ENCODE measurements at regions not wholly inside any gene's neighbourhood (a gene's known extent, or its start where the extent isn't known, plus 50 kb on each side); places are given as distances from the start of the nearest gene placed in this dataset.
"Not testable (repeated sequence)": the region's sequence is repeated elsewhere in the genome, so short reads cannot be mapped to it uniquely, and the experiment has no call there.

- DNase-seq, result no peak
Observed at GRCh38 chr9:105984714-105985113, 290.4 kb downstream of the TMEM38B start.

DNA sequence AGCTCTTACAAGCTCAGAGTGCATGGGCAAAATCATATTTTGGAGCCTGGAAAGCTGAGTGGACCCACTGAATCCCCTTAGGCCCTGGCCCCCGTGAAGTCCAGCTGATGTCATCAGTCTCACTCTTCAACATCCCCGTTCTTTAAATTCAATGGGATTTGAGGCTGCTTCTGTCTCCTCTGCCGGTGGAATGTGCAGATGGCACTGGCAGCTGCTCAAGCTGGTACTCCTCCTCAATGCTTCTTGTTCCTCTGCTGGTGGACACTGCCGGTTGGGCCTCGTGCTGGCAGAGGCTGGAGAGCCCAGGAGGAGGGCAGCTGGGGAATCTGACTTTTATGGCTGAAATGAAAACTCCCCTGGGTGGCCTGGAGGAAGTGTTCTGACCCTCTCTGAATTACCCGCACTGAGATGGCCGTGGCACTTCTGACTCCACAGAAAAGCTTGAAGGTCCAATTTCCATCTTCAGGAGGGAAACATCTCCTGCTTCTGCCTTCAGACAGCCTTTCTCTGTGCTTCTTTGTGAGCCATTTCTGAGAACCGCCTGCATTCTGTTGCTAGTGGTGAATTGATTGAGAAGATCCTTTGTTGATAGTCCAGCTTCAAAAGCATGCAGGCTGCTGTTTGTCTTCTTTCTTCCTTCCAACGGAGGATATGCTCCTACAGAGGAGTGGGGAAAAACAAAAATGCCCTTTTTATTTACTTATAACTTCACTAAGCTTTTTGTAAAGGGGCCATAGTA lies 298.9 kb downstream of the TMEM38B start:
- no peak for DNase-seq

- DNase-seq, result no peak
Observed at GRCh38 chr9:105993921-105994715, 299.8 kb downstream of the TMEM38B start.

DNA sequence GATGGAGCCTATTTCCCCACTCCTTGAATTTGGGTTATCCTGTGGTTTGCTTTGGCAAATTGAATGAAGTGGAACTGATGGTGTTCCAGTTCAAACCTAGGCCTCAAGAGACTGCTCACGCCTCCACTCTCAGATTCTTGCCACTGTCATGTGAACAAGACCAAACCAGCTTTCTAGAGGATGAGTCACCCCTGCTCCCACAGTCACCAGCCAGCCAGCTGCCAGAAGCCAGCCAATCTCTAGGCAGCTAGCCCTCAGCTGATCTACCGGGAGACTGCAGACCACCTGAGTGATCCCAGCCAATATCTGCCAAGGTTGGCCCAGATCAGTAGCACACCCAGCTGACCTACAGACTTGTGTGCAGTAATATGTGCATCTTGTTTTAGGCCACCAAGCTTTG lies 300.6 kb downstream of the TMEM38B start:
- no peak for DNase-seq

DNA sequence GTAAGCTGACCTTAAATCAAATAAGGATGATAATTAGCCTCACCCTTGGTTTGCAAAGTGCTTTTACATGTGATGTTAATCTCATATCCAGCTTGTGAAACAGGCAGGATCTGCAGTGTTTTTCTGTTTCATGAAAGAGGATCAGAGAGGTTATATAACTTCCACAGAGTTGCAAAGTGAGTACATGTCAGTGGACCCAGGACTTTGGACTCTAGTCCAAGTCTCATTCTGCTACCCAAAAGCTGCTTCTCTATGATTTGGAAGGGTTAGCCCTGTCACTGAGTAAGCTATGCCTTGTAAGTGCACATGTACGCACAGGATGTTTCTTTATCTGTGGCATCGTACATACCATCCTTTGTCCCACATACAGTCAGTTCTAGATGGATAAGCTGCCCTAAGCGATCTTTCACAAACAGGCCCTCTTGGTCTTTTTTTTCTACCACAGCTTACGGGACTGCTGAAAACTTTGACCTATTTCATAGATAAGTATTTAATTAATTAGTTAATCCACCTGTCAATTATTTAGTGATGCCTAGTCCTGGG lies 322.9 kb downstream of the TMEM38B start:
- DNase-seq, result no peak

GRCh38 chr9:106019039-106019680 lies 324.8 kb downstream of the TMEM38B start:
- peak; percentile 43 for DNase-seq

GRCh38 chr9:106019702-106020101 lies 325.4 kb downstream of the TMEM38B start:
- DNase-seq, result no peak

DNA sequence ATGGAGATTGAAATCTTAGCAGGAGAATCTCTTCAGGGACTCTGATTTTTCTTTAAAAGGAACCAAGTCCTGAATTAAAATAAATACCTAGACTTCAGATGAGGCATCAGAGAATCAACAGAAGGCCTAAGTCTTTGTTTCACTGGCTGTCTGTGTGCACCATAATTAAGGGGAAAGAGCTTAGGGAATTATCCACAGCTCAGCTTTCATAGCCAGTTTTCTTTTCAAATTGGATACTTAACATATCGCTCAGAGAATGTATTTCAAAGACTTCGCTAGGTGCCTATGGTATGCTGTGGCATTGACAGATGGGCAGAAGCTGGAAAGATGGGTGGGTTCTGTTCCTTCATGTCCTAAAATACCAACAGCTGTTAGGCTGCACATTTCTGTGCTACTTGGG lies 325.8 kb downstream of the TMEM38B start:
- no peak for DNase-seq

DNA sequence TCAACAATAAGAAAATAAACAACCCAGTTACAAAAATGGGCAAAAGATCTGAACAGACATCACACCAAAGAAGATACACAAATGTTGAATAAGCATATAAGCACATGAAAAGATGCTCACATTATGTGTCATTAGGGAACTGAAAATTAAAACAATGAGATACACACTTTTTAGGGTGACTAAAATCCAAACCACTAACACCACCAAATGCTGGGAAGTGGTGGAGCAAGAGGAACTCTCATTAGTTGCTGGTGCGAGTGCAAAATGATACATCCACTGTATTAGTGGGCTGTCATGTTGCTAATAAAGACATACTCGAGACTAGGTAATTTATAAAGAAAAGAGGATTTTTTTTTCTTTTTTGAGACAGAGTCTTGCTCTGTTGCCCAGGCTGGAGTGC lies 329.1 kb downstream of the TMEM38B start:
- no peak for DNase-seq

- no peak for DNase-seq
Observed at GRCh38 chr9:106025453-106025852, 331.1 kb downstream of the TMEM38B start.

DNA sequence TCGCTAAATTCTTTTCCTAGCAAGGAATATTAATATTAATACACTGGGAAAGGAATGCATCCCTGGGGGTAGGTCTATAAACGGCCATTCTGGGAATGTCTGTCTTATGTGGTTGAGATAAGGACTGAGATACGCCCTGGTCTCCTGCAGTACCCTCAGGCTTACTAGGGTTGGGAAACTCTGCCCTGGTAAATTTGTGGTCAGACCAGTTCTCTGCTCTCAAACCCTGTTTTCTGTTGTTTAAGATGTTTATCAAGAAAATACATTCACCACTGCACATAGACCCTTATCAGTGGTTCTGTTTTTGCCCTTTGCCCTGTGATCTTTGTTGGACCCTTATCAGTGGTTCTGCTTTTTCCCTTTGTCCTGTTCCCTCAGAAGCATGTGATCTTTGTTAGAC lies 335.8 kb downstream of the TMEM38B start:
- not testable (repeated sequence) for DNase-seq

DNA sequence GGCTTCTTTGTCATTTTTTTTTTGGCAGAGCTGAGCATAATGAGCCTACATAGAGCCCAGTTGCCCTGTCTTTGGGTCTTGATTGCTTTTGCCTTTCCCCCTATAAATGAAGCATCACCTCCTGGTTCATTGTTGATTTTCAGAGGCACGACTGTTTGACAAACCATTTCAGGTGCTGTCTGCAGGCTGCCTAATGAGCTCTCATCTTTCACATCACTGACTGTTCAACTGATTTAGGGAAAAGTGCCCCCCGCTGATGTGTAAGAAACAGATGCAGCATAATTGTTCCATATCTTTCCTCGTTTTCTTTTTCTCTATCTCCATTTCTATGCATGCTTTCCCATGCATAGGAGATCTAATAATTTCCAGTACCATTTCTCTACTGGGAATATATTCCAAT lies 338.6 kb downstream of the TMEM38B start:
- no peak for DNase-seq

- no peak for DNase-seq
Observed at GRCh38 chr9:106035806-106036205, 341.5 kb downstream of the TMEM38B start.

GRCh38 chr9:106038266-106039001 lies 344.1 kb downstream of the TMEM38B start:
- DNase-seq, result no peak

DNA sequence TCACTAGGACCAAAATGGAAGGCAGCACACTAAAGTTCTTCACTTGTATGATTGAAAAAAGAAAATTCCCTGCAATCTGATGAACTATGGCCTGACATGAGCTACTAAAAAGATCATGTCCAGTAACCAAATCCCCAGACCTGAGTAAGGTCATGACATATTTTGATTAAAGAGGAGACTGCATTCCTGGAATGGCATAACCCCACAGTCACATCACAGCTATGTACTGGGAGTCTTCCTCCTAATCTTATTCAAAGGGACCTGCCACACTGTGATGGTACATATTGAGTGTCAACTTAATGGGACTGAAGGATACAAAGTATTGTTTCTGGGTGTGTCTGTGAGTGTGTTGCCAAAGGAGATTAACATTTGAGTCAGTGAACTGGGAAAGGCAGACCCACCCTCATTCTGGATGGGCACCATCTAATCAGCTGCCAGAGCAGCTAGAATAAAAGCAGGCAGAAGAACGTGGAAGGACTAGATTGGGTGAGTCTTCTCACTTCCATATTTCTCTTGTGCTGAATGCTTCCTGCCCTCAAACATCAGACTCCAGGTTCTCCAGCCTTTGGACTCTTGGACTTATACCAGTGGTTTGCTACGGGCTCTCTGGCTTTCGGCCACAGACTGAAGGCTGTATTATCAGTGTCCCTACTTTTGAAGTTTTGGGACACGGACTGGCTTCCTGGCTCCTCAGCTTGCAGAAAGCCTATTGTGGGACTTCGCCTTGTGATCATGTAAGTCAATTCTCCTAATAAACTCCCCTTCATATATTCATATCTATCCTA lies 345.0 kb downstream of the TMEM38B start:
- DNase-seq, result no peak

GRCh38 chr9:106041920-106042319 lies 347.6 kb downstream of the TMEM38B start:
- DNase-seq, result not testable (repeated sequence)

DNA sequence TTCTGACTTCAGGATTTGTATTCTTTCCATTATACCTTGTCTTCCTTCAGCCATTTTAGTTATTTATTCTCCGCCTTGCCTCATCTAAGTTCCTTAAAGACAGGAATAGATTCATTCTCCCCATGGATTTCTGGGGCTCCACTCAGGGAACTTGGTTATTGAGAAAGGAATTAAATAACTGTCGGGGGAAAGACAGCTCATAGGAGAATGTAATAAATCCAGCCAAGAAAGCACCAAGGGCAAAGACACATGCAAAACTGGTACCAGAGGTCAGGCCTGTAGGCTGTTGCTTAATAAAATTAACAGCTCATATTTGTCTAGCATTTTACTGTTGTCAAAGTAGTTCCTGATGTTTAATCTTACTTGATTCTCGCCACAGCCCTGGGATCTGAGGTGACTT lies 357.2 kb downstream of the TMEM38B start:
- no peak for DNase-seq

DNA sequence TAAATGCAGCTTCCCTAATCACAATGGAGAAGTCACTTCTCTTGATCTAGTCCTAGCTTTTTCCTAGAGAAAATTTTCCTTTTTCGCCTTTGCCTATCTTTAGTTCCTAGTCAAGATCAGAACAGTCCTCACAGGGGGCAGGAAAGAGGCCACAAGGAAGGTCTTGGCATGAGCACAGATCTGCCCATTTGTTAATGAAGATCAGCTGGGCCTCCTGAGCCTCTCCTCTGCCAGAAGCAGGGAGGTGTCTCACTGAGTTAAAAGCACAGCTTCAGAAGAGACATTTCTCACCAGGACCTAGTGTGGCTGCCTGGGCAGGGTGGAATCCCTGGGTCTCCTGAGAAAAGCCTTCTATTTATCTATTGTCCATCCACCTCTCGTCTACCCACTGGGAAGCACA lies 357.8 kb downstream of the TMEM38B start:
- DNase-seq, result no peak

DNA sequence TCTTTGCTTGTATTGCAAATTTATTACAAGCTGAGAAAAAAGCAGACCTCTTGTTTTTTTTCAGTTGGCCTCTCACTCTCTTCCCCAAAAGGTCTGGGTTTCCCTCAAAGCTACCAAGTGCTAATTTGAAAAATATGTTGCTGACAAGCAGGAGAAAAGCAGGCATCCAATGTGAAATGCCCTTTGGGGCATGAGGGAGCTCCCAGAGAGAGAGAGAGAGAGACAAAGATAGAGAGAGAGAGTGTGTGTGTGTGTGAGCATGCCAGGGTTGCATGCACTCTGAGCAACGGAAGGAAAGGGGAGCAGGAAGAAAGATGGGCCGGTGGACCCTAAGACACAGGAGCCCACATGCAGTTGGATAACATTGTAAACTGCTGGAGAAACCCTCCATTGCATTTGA lies 358.4 kb downstream of the TMEM38B start:
- no peak for DNase-seq

- no peak for DNase-seq
Observed at GRCh38 chr9:106056328-106056727, 362.0 kb downstream of the TMEM38B start.

DNA sequence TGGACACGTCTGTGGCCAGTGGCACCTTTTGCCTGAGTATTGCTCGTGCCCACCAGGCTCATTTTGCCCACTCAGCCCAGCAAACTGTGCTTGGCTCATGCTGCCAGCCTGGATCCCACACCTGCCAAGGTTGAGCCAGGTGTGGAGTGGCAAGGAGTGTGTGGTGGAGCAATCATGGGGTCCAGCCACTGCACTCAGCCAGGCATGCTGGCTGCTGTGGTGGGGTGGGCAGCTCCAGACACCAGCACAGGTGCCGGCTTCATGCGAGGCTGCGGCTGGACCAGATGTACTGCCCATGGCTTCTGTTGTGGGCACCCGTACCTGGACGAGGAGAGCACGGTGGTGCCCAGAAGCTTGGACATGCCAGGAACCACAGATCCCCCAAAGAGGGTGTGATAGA lies 364.1 kb downstream of the TMEM38B start:
- no peak for DNase-seq

DNA sequence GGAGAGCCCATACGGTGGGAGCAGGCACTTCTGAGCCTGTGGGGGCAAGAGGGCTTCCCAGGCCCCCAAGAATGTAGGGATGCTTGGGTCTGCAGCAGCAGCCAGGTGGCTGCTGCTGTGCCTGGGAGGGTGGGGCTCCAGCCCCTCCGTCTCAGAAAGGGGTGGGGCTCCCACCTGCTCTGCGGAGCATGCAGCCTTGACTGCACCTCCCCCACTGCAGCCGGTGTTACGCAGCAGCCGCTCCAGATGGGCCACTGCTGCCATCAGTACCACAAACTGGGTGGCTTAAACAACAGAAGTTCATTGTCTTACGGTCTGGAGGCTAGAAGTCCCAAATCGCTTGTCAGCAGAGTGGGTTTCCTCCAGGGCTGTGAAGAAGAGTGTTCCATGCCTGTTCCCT lies 365.5 kb downstream of the TMEM38B start:
- DNase-seq, result no peak
